ENCODE measurements at regions not wholly inside any gene's neighbourhood (a gene's known extent, or its start where the extent isn't known, plus 50 kb on each side); places are given as distances from the start of the nearest gene placed in this dataset.

- no peak for DNase-seq
These were observed 197.8 kb downstream of the SALL1 start for GRCh38 chr16:50953290-50953689.

DNA sequence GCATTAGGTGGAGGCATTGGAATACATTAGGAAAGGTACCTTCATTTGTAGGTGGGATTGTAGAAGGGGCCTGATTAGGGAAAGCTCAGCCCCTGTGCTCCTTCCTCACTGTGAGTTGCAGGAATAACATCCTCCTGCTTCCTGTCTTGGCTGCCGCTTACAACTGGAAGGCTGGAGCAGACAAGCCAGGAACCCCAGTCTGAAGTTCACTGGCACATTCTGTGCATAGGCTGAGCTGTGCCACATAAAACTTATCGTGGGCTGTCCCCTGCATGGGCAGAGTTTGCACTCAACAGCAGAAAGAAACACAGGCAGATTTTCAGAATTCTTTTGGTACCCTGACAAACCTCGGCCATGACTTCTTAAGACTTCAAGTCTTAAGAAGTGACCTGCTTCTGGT lies 200.1 kb downstream of the SALL1 start:
- no peak for DNase-seq

DNA sequence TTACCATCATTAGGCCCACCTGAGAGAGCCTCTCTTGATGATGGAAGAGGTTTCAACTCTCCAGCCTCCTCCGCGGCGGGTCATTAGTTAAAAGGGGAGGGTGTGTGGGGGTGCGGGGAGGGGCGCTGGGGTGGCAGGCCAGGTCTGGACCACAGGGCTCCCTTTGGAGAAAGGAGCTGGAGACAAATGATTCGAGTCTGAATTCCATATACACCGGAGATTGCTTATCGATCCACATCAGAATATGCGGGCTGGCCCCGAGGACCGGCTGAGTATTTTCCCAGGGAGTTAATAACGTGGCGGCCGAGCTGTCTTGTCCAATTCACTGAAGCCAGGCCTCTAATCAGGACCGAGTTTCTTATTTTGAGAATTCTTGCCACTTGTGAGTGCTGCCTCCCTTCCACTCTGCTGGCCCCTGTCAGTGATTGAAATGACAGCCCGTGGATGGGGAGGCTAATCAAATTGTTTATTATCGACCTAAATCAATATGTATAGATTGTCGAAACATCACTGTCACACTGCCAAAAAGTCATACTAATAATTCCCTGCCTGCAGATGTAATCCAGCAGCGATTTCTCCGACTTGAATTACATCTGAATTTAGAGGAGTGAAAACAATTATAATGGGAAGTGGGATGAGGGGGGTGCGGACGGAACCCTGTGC lies 202.7 kb downstream of the SALL1 start:
- DNase-seq = no peak

DNA sequence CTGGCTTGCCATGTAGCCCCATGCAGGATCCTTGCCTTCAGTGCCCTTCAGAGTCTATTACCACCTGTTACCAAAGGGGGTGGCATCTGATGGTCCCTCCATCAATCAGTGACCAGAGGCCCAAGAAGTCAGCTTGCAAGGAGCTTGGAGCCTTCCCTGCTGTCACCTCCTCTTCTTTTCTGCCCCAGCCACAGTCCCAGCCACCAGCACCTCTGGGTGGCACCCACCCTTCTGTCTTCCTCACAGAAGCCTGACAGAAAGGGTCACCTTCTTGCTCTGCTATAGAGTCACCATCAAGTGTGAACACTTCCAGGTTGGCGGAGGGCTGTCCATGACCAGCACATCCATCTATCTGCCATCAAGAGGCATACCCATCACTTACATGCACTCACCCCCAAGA lies 203.2 kb downstream of the SALL1 start:
- no peak for DNase-seq

DNA sequence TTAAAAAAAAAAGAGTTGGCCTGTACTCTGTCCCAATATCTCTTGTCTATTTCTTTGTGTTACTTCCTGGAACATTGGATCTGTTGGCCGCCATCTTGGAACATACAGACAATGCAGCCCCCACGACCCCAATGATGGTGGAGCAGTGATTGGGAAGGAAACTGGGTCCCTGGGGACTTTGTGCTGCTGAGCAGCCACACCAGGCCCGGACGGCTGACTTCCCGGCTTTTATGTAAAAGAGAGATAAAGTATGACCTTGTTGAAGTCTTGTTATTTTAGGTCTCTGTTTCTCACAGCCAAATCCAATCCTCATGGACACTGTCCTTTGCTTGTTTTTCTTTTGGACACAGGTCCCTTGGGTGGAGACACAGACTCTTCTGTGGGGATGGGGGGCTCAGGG lies 204.5 kb downstream of the SALL1 start:
- no peak for DNase-seq

DNA sequence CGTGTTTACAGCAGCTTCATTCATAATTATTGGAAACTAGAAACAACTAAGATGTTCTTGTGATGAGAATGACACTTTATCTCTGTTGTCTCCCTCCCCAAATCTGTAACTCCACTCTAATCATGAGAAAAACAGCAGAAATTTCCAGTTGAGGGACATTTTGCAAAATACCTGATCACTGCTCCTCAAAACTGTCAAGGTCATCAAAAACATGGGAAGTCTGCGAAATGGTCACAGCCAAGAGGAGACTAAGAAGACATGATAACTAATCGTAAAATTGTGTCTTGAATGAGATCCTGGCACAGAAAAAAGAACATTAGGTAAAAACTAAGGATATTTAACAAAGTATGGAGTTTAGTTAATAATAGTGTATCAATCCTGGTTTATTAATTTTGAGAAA lies 204.2 kb downstream of the CYLD start:
- no peak for DNase-seq

GRCh38 chr16:50945171-50945570 lies 203.3 kb downstream of the CYLD start:
- no peak for DNase-seq

- no peak for DNase-seq
These were observed 202.6 kb downstream of the CYLD start for GRCh38 chr16:50944436-50944835.

- no peak for DNase-seq
These were observed 202.1 kb downstream of the CYLD start for GRCh38 chr16:50944033-50944432.

DNA sequence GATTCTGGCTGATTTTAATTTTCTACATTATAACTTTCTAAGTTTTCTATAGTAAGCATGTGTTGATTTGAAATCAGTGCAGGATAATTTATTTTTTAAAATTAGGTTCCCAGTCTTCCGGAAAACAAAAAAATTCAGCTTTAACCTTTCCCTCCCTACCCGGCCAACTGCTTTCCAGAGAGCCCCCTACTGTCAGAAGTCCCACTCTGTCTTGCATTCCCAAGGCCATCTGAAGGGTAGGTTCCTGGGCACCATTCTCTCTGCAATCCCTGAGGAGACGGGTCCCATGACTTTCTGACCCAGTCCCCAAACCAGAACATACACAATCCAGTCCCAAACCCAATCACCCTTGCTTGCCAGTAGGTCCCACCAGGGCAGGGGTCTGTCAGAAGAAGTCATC lies 200.3 kb downstream of the CYLD start:
- no peak for DNase-seq

GRCh38 chr16:50941681-50942080 lies 199.8 kb downstream of the CYLD start:
- no peak for DNase-seq

GRCh38 chr16:50940275-50940854 lies 198.5 kb downstream of the CYLD start:
- DNase-seq = peak; percentile 85

DNA sequence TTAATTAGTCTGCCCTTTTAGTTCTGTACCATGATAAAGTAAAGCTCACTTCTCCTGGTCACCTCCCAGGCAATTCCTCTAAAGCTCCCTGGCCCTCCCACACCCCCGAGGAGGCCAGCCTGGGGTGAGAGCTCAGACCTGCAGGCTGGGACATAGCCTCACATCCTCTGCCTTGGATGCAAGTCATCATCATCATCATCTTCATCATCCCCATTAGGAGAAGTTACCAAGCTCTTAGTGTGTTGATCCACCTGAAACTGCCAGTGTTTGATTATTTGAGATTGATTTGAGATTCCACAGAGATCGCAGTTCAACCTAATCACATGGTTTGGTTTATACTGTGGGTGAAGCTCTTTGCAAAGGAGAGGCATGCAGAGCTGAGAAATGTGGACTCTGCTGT lies 197.5 kb downstream of the CYLD start:
- DNase-seq = no peak

DNA sequence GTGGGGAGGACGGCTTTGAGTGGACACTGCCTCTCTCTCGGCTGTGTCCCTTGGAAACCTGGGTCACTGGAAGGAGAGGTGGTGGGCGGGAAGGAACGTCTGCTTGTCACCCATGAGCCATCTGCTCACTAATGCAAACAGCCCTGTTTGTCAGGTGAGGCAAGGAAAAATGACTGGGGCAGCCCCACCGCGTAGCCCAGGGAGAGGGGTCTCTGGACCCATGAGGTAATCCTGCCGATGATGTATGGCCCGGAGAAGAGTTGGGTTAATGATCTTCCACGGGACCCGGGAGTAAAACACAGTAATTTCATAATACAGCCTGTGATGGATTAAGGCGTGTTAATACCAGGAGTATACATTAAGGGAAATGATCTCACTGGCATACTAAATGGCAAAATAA lies 197.0 kb downstream of the CYLD start:
- DNase-seq = no peak

- no peak for DNase-seq
These were observed 191.4 kb downstream of the CYLD start for GRCh38 chr16:50933262-50933661.

DNA sequence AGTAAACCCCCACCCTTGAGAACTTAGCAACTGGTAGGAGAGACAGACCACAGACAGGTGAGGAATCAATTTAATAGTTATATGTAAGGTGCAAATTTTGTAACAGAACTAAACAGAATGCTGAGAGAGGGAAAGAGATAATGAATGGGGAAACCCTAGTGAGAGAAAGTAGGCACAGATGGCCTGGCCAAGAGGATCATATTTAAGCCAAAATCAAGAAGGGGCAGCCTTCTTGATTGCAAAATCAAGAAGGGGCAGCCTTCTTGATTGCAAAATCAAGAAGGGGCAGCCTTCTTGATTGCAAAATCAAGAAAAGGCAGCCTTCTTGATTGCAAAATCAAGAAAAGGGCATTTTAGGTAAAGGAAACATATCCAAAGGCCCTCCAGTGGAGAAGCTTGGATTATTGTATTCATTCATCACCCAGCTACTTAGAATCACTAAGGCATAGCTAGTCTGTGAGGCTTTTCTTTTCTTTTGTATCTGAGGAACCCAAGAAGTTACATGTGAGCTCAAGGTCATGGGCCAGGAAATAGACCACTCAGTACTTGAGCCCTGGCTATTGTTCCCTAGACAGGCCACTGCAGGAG lies 190.6 kb downstream of the CYLD start:
- no peak for DNase-seq

- DNase-seq = no peak
These were observed 186.2 kb downstream of the CYLD start for GRCh38 chr16:50928065-50928464.

DNA sequence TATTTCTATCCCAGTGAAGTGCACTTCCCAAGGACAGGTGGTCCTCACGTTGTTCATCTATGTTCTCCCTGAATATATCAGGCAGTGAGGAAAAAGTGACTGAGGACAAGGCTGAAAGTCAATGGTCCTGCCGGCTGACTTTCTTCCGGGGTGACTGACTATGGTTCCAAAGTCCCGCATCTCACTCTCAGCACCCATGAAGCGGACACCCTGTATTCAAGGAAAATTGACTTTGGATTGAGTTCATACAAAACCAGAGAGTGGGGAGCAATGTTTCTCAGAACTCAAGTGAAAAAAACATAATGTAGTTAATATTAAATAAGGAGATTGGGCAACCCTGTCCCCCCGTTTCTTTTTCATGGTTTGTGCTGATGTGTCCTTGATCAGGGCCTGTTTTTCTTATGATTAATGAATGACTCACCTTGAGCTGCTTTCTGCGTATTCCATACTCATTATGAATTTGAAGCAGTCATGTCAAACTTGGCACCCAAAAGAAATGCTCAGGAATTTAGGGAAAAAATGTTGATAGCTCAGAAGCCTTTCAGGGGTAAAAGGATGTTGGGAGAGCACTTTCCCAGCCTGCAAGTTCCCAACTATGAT lies 184.0 kb downstream of the CYLD start:
- DNase-seq = no peak

DNA sequence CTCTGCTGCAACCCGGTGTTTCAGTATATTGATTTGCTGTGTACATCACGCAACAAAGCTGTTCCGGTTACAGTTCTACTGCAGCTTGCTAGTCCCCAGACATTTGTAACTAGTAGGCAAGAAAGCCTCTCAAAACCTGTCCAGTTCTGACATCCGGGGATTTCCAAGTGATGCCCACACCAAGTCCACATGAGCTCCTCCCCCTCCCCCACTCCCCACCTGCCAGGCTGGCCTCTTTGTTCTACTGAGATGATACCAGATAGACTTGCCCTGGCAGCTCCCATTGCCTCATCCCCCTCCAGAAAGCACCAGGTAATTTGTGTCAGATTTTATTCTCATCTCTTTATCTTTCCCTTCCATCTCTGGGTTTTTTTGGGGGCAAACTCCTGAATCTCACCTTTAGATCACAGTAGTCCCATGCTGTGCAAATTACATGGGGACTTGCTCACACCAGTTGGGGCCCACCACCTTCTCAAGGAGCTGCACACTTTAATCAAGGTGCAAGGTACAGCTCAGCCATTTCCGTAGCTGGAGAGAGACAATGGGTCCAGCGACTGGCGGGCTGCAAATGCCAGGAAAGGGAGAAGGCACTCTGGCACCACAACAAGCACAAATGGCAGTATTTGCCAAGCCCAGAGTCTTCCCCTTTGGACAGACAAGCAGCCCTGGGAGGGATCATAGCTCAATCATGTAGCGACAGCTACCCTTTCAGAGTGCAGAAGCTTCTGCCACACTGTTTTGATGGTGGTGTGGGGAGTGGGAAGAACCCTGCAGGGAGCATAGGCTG lies 183.1 kb downstream of the CYLD start:
- DNase-seq = no peak

GRCh38 chr16:50917950-50918703 lies 176.2 kb downstream of the CYLD start:
- no peak for DNase-seq

GRCh38 chr16:50916040-50916439 lies 174.2 kb downstream of the CYLD start:
- DNase-seq = no peak

GRCh38 chr16:50915120-50915519 lies 173.2 kb downstream of the CYLD start:
- DNase-seq = no peak

DNA sequence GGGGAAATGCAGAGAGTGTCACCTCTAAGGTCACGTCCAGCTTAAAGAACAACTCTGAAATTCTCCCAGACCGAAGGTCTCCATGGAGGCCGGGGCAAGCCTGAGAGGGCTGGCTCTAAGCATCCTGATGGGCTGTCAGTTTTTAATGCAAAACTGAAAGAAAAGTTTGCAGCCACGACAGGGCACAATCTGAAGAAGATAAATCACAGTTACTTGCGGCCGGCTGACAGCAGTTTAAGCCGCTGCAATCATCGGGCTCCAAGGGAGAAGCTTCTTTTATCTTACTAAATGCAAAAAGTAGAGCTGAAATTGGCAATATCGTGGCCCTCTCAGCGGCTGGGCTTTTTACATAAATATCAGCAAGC lies 168.8 kb downstream of the CYLD start:
- no peak for DNase-seq

All from NCI-H2171 (cell line).